ENCODE measurements at regions not wholly inside any gene's neighbourhood (a gene's known extent, or its start where the extent isn't known, plus 50 kb on each side); places are given as distances from the start of the nearest gene placed in this dataset.
"Not testable (repeated sequence)": the region's sequence is repeated elsewhere in the genome, so short reads cannot be mapped to it uniquely, and the experiment has no call there.

- not testable (repeated sequence) for TF ChIP-seq CTCF (IDR thresholded peaks at IDR 0.05); EZH2 (IDR thresholded peaks at IDR 0.05; ENCODE audit: borderline replicate concordance, insufficient read depth, low read depth, low read length, poor library complexity, severe bottlenecking)
Measured at GRCh38 chr10:42146165-42146564, 492.2 kb downstream of the ZNF33B start.

All from B cell (primary cell).